WI38 (cell line): ENCODE measurements at regions not wholly inside any gene's neighbourhood (a gene's known extent, or its start where the extent isn't known, plus 50 kb on each side); places are given as distances from the start of the nearest gene placed in this dataset.

Experiments
- H3K4me3 ChIP-seq: 2 replicates; pipeline ENCODE4 v1.5.1; 2011; ENCODE audit warnings: low read depth, mild to moderate bottlenecking, control low read depth, low read length
- TF ChIP-seq, protein P1 (sequence below): IDR thresholded peaks from 2 replicates; pipeline ENCODE4 v1.5.1; 2012; ENCODE audit warnings: low read depth, mild to moderate bottlenecking, control low read depth, low read length

DNA sequence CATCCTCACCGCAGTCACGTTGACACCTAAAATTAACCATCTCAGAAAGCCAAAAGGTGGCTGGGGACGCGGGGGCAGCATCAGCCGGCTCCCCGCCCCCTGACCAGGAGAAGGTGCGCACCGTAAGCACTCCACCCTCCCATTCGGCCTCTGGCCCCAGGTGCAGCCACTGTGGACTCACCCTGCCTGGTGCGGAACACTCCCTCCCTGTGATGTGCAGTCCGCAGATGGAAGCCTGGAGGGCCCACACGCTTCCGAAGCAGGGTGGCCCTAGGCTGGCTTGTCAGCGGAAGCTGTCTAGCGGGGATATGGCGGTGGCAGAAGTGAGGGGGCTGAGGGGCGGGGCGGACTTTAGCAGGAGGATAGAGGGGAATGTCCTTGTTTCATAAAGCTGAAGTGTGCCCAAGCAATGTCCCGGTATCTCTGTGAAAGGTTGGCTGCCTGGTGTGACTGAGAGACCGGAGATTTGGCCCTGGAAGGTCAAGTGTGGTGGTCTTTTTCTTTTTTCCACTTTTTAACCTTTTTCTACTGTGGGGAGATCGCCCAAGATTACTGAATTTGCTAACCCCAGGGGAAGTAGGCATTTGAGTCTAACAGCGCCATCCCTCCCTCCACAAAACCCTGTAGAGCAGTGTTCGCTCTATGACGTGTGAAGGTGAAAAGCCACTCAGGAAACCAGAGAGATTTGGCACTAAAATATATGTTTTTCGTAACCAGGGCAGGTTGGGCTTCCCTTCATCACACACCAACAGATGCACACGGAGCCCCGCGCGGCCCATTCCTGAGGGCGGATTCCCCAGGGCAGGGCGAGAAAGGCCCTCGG is 74.7 kb downstream of the CXCL12 start:
- TF ChIP-seq, protein P1, sequence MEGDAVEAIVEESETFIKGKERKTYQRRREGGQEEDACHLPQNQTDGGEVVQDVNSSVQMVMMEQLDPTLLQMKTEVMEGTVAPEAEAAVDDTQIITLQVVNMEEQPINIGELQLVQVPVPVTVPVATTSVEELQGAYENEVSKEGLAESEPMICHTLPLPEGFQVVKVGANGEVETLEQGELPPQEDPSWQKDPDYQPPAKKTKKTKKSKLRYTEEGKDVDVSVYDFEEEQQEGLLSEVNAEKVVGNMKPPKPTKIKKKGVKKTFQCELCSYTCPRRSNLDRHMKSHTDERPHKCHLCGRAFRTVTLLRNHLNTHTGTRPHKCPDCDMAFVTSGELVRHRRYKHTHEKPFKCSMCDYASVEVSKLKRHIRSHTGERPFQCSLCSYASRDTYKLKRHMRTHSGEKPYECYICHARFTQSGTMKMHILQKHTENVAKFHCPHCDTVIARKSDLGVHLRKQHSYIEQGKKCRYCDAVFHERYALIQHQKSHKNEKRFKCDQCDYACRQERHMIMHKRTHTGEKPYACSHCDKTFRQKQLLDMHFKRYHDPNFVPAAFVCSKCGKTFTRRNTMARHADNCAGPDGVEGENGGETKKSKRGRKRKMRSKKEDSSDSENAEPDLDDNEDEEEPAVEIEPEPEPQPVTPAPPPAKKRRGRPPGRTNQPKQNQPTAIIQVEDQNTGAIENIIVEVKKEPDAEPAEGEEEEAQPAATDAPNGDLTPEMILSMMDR, result no peak
- H3K4me3 ChIP-seq, result no peak overlapping the region

DNA sequence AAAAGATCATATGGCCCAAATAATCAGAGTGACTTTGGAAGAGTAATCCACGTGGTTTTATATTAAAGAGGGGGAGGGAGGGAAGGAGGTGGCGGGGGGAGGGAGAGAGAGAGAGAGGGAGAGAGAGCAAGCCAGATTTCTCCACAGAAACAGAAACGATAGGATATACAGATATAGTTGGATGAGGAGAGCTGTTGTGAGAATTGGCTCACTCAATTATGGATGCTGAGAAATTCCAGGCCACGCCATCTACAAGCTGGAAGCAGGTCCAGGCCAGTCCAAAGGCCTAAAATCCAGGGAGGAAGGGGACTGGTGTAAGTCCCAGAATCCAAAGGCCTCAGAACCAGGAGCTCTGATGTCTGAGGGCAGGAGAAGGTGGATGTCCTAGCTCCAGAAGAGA is 75.5 kb downstream of the CXCL12 start:
- H3K4me3 ChIP-seq, result no peak overlapping the region
- TF ChIP-seq, protein P1, result no peak

DNA sequence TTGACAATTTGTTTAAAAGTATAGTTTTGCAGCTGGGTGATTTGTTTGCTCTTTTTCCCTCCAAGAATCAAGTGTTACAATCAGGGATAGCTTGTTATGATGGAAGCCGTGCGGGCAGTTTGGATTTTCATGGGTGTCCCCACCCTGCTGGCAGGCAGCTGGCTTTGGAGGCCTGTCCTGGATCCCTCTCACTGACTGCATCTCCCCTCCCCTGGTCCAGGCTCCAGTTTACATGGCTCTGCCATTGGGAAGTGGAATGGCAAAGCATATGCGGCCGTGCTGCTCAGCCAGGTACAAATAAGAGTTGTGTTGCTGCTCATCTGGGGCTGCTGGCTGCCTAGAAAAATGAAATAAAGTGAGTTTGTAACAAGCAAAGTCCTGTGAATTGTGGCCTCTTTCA is 76.0 kb downstream of the CXCL12 start:
- no peak overlapping the region for H3K4me3 ChIP-seq
- TF ChIP-seq, protein P1, result no peak

DNA sequence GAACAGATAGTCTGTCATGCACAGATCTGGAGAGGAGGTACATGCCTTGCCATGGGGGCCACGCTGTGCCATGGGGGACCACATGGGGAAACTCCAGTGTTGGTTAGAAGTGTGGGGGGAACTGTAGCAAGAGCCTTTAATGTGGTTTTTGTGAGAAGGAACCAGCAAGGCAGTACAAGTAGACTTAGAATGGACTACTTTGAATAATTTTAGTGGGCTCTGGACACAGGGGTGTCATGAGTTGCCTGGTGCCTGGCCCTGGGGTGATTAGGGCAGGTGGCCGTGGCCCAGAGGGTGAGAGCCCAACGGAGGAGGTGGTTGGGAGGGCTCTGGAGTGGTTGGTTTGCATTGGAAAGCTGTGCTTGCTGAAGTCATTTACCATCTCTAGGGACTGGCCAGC is 77.2 kb downstream of the CXCL12 start:
- TF ChIP-seq, protein P1, result no peak
- no peak overlapping the region for H3K4me3 ChIP-seq

DNA sequence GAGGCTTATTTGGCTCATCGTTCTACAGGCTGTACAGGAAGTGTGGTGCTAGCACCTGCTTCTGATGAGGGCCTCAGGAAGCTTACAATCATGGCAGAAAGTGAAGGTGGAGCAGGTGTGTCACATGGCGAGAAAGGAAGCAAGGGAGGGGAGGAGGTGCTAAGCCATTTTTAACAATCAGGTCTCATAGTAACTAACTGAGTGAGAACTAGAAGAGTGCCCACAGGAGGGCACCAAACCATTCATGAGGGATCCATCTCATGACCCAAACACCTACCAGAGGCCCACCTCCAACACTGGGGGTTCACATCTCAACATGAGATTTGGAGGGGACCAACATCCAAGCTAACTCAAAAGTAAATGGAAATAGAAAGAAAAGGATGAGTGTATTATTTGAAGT is 78.1 kb downstream of the CXCL12 start:
- TF ChIP-seq, protein P1, result no peak
- H3K4me3 ChIP-seq, result no peak overlapping the region

DNA sequence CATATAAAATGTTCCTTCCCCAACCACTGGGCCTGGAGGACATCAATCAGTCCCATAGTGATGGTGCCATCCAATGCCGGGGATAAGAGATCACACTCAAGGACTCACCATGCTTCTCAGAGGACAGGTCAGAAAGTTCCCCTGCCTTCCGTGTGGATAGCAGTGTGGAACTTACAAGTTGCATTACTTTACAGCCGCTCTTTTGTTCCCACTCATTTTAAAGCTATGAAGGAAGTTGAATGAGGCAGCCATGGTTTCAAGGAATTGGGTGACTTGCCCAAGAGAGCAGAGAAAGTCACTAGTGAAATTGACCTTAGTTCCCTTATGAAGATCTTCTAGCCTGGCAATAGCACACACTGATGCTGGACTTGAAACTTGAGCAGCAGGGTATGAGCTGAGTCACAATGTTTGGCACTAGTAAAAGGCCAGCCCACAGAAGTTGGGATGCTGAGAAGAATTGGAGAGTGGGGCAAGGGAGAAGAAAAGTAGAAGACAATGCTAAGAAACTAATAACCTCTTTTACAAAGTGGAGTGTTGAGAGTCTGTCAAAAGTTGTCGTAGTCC is 78.7 kb downstream of the CXCL12 start:
- H3K4me3 ChIP-seq, result no peak overlapping the region
- TF ChIP-seq, protein P1, result no peak

DNA sequence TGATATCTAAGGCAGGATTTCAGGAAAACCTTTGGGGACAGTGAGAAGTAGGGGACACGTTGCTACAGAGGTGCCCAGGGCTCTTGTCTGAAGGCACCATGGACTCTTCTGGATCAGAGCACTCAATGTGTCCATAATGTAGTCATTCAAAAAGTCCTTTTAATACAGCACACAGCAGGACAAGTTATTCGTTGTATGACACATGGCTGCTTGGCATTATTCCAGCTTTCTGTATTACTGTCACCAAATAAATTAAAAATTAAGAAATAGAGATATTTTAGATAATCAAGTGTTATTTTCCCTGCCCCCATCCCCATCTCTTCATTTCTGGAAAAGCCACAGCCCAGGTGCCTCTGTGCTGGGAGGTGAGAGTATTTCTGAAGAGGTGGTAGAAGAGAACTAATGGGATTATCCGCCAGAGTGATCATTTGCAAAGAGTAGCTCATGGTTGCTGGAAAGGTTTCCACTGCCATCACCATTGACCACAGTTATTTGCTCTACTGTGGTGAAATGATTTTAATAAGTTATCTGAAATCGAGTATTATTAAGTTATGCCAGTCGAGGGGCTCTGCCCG is 83.0 kb downstream of the CXCL12 start:
- H3K4me3 ChIP-seq, result no peak overlapping the region
- TF ChIP-seq, protein P1, result no peak
